ENCODE measurements at regions not wholly inside any gene's neighbourhood (a gene's known extent, or its start where the extent isn't known, plus 50 kb on each side); places are given as distances from the start of the nearest gene placed in this dataset.

GRCh38 chr3:109607897-109608296, 270.6 kb upstream of the DPPA4 start:
- H3K4me3 ChIP-seq (ENCODE audit: low read depth, low read length) = no peak overlapping the region
- no peak for TF ChIP-seq CTCF (IDR thresholded peaks at IDR 0.05; ENCODE audit: low read depth, low read length)
- DNase-seq (ENCODE audit: low read depth, low spot score) = no peak
- in situ Hi-C loops (cut with HindIII; ENCODE audit: low sequenced_read_pairs) = no loop called here

GRCh38 chr3:109608574-109608973, 271.2 kb upstream of the DPPA4 start:
- no peak for DNase-seq (ENCODE audit: low read depth, low spot score)
- no peak overlapping the region for H3K4me3 ChIP-seq (ENCODE audit: low read depth, low read length)
- TF ChIP-seq CTCF (IDR thresholded peaks at IDR 0.05; ENCODE audit: low read depth, low read length) = no peak
- in situ Hi-C loops (cut with HindIII; ENCODE audit: low sequenced_read_pairs) = no loop called here

- no peak overlapping the region for H3K4me3 ChIP-seq (ENCODE audit: low read depth, low read length)
- DNase-seq (ENCODE audit: low read depth, low spot score) = no peak
- no peak for TF ChIP-seq CTCF (IDR thresholded peaks at IDR 0.05; ENCODE audit: low read depth, low read length)
- in situ Hi-C loops (cut with HindIII; ENCODE audit: low sequenced_read_pairs) = no loop called here
Measured at GRCh38 chr3:109618766-109619378, 281.5 kb upstream of the DPPA4 start.

- no peak overlapping the region for H3K4me3 ChIP-seq (ENCODE audit: low read depth, low read length)
- no peak for TF ChIP-seq CTCF (IDR thresholded peaks at IDR 0.05; ENCODE audit: low read depth, low read length)
- no peak for DNase-seq (ENCODE audit: low read depth, low spot score)
- in situ Hi-C loops (cut with HindIII; ENCODE audit: low sequenced_read_pairs) = no loop called here
Measured at GRCh38 chr3:109631897-109632296, 294.6 kb upstream of the DPPA4 start.

GRCh38 chr3:109640146-109640652, 302.9 kb upstream of the DPPA4 start:
- H3K4me3 ChIP-seq (ENCODE audit: low read depth, low read length) = no peak overlapping the region
- in situ Hi-C loops (cut with HindIII; ENCODE audit: low sequenced_read_pairs) = no loop called here
- no peak for TF ChIP-seq CTCF (IDR thresholded peaks at IDR 0.05; ENCODE audit: low read depth, low read length)
- DNase-seq (ENCODE audit: low read depth, low spot score) = no peak

GRCh38 chr3:109642025-109642424, 304.7 kb upstream of the DPPA4 start:
- H3K4me3 ChIP-seq (ENCODE audit: low read depth, low read length) = no peak overlapping the region
- in situ Hi-C loops (cut with HindIII; ENCODE audit: low sequenced_read_pairs) = no loop called here
- no peak for TF ChIP-seq CTCF (IDR thresholded peaks at IDR 0.05; ENCODE audit: low read depth, low read length)
- no peak for DNase-seq (ENCODE audit: low read depth, low spot score)
